Gastroesophageal sphincter (tissue), 4 donors: ENCODE measurements at regions not wholly inside any gene's neighbourhood (a gene's known extent, or its start where the extent isn't known, plus 50 kb on each side); places are given as distances from the start of the nearest gene placed in this dataset.

Experiments used
- ATAC-seq: fragments of 150-250 bp; one replicate; pipeline ENCODE4 v1.9.1; 2016; ENCODE audit warnings: mild to moderate bottlenecking, moderate library complexity
- H3K27ac ChIP-seq, 4 donors: fragments of 200-600 bp; sonication (generic) in 3 of 4; 1 replicate in 3 of 4; 2 replicates in 1 of 4; pipeline ENCODE4 v1.5.1; 2016 to 2019
- H3K27me3 ChIP-seq: fragments of 200-600 bp; sonication (generic); one replicate; pipeline ENCODE4 v1.5.1; 2019
- H3K36me3 ChIP-seq, 2 donors: fragments of 200-600 bp; sonication (generic); one replicate each; pipeline ENCODE4 v1.5.1; 2019; ENCODE audit warnings: control low read depth in 1 of 2
- H3K4me1 ChIP-seq, 3 donors: fragments of 200-600 bp; sonication (generic); 1 replicate in 2 of 3; 2 replicates in 1 of 3; pipeline ENCODE4 v1.5.1; 2016 to 2019; ENCODE audit warnings: control low read depth in 2 of 3
- H3K4me3 ChIP-seq, 2 donors: fragments of 200-600 bp; sonication (generic); one replicate each; pipeline ENCODE4 v1.5.1; 2019; ENCODE audit warnings: mild to moderate bottlenecking in 1 of 2, moderate library complexity in 1 of 2
- H3K9me3 ChIP-seq, 3 donors: fragments of 200-600 bp; sonication (generic); one replicate each; pipeline ENCODE4 v1.5.1; 2017 to 2019; ENCODE audit warnings: control low read depth in 2 of 3
- CTCF ChIP-seq, 4 experiments: fragments of 200-600 bp in 2 of 4; fragments of 450-650 bp in 2 of 4; sonication (generic) in 1 of 4; IDR thresholded peaks; one replicate each; pipeline ENCODE4 v1.5.1; 2017 to 2019; ENCODE audit warnings: antibody characterized with exemption in 4 of 4, mild to moderate bottlenecking in 2 of 4, moderate library complexity in 2 of 4
- EP300 ChIP-seq: sonication (generic); formaldehyde crosslinking; IDR thresholded peaks from one replicate; pipeline ENCODE4 v1.6.1; 2017; ENCODE audit warnings: antibody characterized with exemption, mild to moderate bottlenecking
- POLR2A ChIP-seq, 2 donors: fragments of 450-650 bp; IDR thresholded peaks; one replicate each; pipeline ENCODE4 v1.6.1; 2017; ENCODE audit warnings: antibody characterized with exemption in 2 of 2, mild to moderate bottlenecking in 2 of 2, moderate library complexity in 1 of 2
- POLR2AphosphoS5 ChIP-seq: sonication (generic); formaldehyde crosslinking; IDR thresholded peaks from one replicate; pipeline ENCODE4 v1.6.1; 2017; ENCODE audit warnings: antibody characterized with exemption
- WGBS, 2 donors: methylation state at CpG; one replicate each; pipeline ENCODE4 v1.1.5; 2018; ENCODE audit warnings: low coverage in 1 of 2; 5-methylcytosine and 5-hydroxymethylcytosine counted together

DNA sequence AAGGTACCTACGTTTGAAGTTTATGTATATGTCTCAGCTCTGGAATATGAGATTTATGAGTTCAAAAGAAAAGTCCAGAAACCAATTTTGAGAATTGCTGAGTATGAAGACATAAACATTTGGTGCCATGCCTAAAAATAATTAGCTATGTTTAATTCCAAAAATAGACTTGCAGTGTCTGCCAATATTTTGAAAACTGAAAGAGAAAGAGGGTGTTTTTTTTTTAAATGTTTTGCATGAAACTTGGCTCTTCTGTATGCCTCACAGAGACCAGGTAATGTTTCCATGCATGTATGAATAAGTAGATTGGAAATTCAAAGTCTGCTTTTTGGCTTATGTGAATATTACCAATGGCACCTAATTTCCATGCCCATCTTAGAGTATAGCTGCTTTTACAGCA, 634.4 kb upstream of the C9orf72 start:
- TF ChIP-seq POLR2A (IDR thresholded peaks at IDR 0.05) (no peak), EP300 (no peak), POLR2AphosphoS5 (no peak), CTCF (IDR thresholded peaks at IDR 0.05) (no peak)
- Histone ChIP-seq H3K4me3 (no peak overlapping the region), H3K36me3 (no peaks in the 10 kb centered on the region), H3K27me3 (no peaks in the 10 kb centered on the region), H3K4me1 (peaks cover 0 to 29% (median 2%) of the 10 kb centered on the region in 3 donors), H3K27ac (peak overlapping the region in 2 of 4 donors; percentile 30 to 46), H3K9me3 (no peaks in the 10 kb centered on the region)
- peak; percentile 36 for ATAC-seq
- WGBS, 2 donors = 0 to 21% methylated on average over 1 of the region's 1 CpG

DNA sequence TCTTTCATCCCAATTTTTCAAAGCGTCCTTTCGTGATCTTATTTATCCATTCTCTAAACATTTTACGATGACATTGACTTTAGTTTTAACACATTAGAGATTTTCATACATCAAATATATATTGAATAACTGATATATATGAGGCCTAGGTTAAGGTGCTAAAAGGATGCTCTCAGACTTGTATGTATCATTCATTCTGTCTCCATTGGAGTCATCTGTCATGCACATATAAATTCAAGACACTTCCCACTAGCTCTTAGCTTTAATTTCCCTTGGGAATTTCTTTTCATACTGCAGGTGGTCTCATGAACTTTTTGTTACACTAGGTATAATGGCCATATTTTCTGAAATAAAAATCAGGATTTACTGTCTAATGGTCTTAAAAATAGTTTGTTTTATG, 635.8 kb upstream of the C9orf72 start:
- Histone ChIP-seq H3K36me3 (no peaks in the 10 kb centered on the region), H3K27me3 (no peaks in the 10 kb centered on the region), H3K4me1 (peaks cover 0 to 40% (median 2%) of the 10 kb centered on the region in 3 donors), H3K9me3 (no peaks in the 10 kb centered on the region), H3K4me3 (no peak overlapping the region), H3K27ac (no peak overlapping the region)
- TF ChIP-seq EP300 (no peak), CTCF (IDR thresholded peaks at IDR 0.05) (no peak), POLR2A (IDR thresholded peaks at IDR 0.05) (no peak), POLR2AphosphoS5 (no peak)
- no peak for ATAC-seq
- 91% methylated on average over 3 of the region's 3 CpGs for WGBS, 2 donors

- TF ChIP-seq POLR2AphosphoS5 (no peak), EP300 (no peak), POLR2A (IDR thresholded peaks at IDR 0.05) (no peak), CTCF (IDR thresholded peaks at IDR 0.05) (no peak)
- Histone ChIP-seq H3K4me3 (no peak overlapping the region), H3K4me1 (peaks cover 0 to 21% (median 0%) of the 10 kb centered on the region in 3 donors), H3K9me3 (no peaks in the 10 kb centered on the region), H3K36me3 (no peaks in the 10 kb centered on the region), H3K27ac (no peak overlapping the region), H3K27me3 (no peaks in the 10 kb centered on the region)
- ATAC-seq = peak; percentile 28
Measured at GRCh38 chr9:28212979-28213378, 639.7 kb upstream of the C9orf72 start.

- no peak for TF ChIP-seq POLR2AphosphoS5
- no peak for TF ChIP-seq POLR2A (IDR thresholded peaks at IDR 0.05)
- TF ChIP-seq CTCF (IDR thresholded peaks at IDR 0.05) = no peak
- no peak for TF ChIP-seq EP300
- no peaks in the 10 kb centered on the region for H3K27me3 ChIP-seq
- no peak for ATAC-seq
- peaks cover 0 to 18% (median 0%) of the 10 kb centered on the region in 3 donors for H3K4me1 ChIP-seq
- WGBS, 2 donors = 85 to 97% methylated on average over 5 of the region's 5 CpGs
- H3K9me3 ChIP-seq = no peaks in the 10 kb centered on the region
- H3K4me3 ChIP-seq = no peak overlapping the region
- no peaks in the 10 kb centered on the region for H3K36me3 ChIP-seq
- no peak overlapping the region for H3K27ac ChIP-seq
Measured at GRCh38 chr9:28215536-28216299, 642.4 kb upstream of the C9orf72 start.

- no peak overlapping the region for H3K27ac ChIP-seq
- no peaks in the 10 kb centered on the region for H3K27me3 ChIP-seq
- no peaks in the 10 kb centered on the region for H3K4me1 ChIP-seq
- no peak overlapping the region for H3K4me3 ChIP-seq
- ATAC-seq = no peak
- WGBS, 2 donors = 87% methylated on average over 1 of the region's 1 CpG; no CpG with 5 or more reads in 1 of the 2 donors
- TF ChIP-seq CTCF (IDR thresholded peaks at IDR 0.05) (no peak), POLR2A (IDR thresholded peaks at IDR 0.05) (no peak), EP300 (no peak), POLR2AphosphoS5 (no peak)
- H3K9me3 ChIP-seq = no peaks in the 10 kb centered on the region
- H3K36me3 ChIP-seq = no peaks in the 10 kb centered on the region
Measured at GRCh38 chr9:28232686-28233085, 659.4 kb upstream of the C9orf72 start.
